ENCODE measurements at regions not wholly inside any gene's neighbourhood (a gene's known extent, or its start where the extent isn't known, plus 50 kb on each side); places are given as distances from the start of the nearest gene placed in this dataset.
"Not testable (repeated sequence)": the region's sequence is repeated elsewhere in the genome, so short reads cannot be mapped to it uniquely, and the experiment has no call there.

DNA sequence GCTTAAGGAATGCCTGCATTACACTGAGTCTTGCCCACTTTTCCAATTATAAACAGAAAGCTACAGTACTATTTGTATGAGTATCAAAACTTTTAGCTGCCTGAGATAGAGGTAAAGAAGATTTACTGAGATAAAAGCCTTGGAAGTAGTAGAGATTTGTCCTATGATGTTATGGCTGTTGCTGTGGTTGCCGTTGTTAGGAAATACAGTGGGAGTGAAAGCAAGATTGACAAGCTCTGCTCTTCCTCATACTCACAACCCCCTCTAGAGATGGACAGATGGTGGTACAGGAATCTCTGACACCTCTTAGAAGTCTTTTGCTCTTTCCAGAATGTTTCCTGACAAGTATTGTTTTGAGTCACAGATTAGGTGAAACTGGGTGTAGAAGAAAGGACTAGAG lies 242.5 kb downstream of the RPIA start (continued):
- TF ChIP-seq, protein P1, sequence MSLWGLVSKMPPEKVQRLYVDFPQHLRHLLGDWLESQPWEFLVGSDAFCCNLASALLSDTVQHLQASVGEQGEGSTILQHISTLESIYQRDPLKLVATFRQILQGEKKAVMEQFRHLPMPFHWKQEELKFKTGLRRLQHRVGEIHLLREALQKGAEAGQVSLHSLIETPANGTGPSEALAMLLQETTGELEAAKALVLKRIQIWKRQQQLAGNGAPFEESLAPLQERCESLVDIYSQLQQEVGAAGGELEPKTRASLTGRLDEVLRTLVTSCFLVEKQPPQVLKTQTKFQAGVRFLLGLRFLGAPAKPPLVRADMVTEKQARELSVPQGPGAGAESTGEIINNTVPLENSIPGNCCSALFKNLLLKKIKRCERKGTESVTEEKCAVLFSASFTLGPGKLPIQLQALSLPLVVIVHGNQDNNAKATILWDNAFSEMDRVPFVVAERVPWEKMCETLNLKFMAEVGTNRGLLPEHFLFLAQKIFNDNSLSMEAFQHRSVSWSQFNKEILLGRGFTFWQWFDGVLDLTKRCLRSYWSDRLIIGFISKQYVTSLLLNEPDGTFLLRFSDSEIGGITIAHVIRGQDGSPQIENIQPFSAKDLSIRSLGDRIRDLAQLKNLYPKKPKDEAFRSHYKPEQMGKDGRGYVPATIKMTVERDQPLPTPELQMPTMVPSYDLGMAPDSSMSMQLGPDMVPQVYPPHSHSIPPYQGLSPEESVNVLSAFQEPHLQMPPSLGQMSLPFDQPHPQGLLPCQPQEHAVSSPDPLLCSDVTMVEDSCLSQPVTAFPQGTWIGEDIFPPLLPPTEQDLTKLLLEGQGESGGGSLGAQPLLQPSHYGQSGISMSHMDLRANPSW (CRISPR knock-in tag; conservative IDR thresholded peaks at IDR 0.05; ENCODE audit: low read depth) = no peak
- TF ChIP-seq NR1H2 (CRISPR knock-in tag; IDR thresholded peaks at IDR 0.05) (no peak), PRDM15 (CRISPR knock-in tag; IDR thresholded peaks at IDR 0.05) (no peak)

DNA sequence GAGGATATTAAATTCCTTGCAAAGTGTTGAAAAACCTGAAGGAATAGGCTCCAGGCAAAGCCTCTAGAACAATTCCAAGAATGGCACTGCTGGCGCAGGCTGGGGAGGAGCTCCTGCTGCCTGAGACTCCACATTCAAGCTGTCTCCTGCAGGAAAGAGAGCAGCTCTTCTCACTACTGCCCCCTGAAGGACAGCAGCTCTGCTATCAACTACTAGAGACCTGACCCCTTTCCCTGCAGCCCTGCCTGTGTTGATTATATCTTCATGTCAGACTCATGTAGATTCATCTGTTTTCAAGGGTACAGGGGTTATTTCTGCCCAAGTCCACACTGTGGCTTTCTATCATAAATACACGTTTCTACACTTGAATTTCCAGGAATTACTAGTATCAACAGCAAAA lies 249.7 kb downstream of the RPIA start:
- H3K27ac Mint-ChIP-seq; H3K36me3 Mint-ChIP-seq; H3K4me1 Mint-ChIP-seq; H3K4me3 Mint-ChIP-seq; POLR2A ChIA-PET; H3K27me3 Mint-ChIP-seq (ENCODE audit: low read depth): not testable (repeated sequence)
- ATAC-seq (peak; percentile 52; the same call in 1 of the 2 replicates), DNase-seq (ENCODE audit: low spot score) (peak; percentile 58)
- H3K9me3 Mint-ChIP-seq = peaks cover 11% of the 10 kb centered on the region
- CTCF ChIA-PET = interaction anchor here (0.6 to 4.2 kb wide), 16 partner anchors 9 to 169 kb away, joined by 3 to 24 read pairs (median 4); no protein-coding TSS in a partner anchor
- TF ChIP-seq, protein P2, sequence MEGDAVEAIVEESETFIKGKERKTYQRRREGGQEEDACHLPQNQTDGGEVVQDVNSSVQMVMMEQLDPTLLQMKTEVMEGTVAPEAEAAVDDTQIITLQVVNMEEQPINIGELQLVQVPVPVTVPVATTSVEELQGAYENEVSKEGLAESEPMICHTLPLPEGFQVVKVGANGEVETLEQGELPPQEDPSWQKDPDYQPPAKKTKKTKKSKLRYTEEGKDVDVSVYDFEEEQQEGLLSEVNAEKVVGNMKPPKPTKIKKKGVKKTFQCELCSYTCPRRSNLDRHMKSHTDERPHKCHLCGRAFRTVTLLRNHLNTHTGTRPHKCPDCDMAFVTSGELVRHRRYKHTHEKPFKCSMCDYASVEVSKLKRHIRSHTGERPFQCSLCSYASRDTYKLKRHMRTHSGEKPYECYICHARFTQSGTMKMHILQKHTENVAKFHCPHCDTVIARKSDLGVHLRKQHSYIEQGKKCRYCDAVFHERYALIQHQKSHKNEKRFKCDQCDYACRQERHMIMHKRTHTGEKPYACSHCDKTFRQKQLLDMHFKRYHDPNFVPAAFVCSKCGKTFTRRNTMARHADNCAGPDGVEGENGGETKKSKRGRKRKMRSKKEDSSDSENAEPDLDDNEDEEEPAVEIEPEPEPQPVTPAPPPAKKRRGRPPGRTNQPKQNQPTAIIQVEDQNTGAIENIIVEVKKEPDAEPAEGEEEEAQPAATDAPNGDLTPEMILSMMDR (IDR thresholded peaks at IDR 0.05) = 0 out of 2 replicates have a peak, but pooled peaks have one; percentile 32

DNA sequence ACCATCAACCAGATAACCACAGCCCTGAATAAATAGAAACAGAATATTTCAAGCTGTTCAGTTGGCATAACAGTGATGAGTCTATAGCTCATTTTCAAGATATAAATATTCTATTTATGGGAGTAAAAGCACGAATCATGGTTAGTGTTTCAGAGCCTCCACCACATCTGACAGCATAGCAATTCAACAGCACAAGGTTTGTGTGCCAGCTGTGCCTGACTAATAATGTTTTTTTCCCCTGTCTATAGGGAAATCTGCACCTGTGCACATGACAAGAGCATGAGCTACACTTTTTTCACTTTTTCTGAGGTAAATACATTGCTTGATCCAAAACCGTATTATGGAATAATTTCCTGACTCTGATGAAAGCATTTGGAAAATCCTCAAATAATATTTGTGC lies 251.3 kb downstream of the RPIA start:
- Mint-ChIP-seq H3K36me3 (no peaks in the 10 kb centered on the region), H3K4me3 (no peak overlapping the region), H3K27me3 (ENCODE audit: low read depth) (no peaks in the 10 kb centered on the region), H3K4me1 (no peaks in the 10 kb centered on the region), H3K27ac (no peak overlapping the region), H3K9me3 (peaks cover 15% of the 10 kb centered on the region)
- TF ChIP-seq, protein P2 (IDR thresholded peaks at IDR 0.05) = no peak
- TF ChIP-seq, protein P3, sequence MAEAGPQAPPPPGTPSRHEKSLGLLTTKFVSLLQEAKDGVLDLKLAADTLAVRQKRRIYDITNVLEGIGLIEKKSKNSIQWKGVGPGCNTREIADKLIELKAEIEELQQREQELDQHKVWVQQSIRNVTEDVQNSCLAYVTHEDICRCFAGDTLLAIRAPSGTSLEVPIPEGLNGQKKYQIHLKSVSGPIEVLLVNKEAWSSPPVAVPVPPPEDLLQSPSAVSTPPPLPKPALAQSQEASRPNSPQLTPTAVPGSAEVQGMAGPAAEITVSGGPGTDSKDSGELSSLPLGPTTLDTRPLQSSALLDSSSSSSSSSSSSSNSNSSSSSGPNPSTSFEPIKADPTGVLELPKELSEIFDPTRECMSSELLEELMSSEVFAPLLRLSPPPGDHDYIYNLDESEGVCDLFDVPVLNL (CRISPR knock-in tag; IDR thresholded peaks at IDR 0.05; ENCODE audit: borderline replicate concordance, low read depth) = no peak
- TF ChIP-seq, protein P1 (CRISPR knock-in tag; conservative IDR thresholded peaks at IDR 0.05; ENCODE audit: low read depth) = no peak
- TF ChIP-seq NFE2L1 (CRISPR knock-in tag; IDR thresholded peaks at IDR 0.05) (no peak), TCF7 (CRISPR knock-in tag; IDR thresholded peaks at IDR 0.05; ENCODE audit: low read depth) (no peak), ESRRA (CRISPR knock-in tag; IDR thresholded peaks at IDR 0.05; ENCODE audit: borderline replicate concordance) (no peak), GABPB1 (CRISPR knock-in tag; IDR thresholded peaks at IDR 0.05) (no peak), ZNF138 (CRISPR knock-in tag; conservative IDR thresholded peaks at IDR 0.05) (no peak), E2F5 (CRISPR knock-in tag; IDR thresholded peaks at IDR 0.05) (no peak)
- TF ChIP-seq, protein P4, sequence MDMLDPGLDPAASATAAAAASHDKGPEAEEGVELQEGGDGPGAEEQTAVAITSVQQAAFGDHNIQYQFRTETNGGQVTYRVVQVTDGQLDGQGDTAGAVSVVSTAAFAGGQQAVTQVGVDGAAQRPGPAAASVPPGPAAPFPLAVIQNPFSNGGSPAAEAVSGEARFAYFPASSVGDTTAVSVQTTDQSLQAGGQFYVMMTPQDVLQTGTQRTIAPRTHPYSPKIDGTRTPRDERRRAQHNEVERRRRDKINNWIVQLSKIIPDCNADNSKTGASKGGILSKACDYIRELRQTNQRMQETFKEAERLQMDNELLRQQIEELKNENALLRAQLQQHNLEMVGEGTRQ (CRISPR knock-in tag; IDR thresholded peaks at IDR 0.05) = no peak
- DNase-seq (ENCODE audit: low spot score) (no peak), ATAC-seq (no peak)
- ChIA-PET CTCF (interaction anchor here (1.1 to 4.2 kb wide), 2 partner anchors 39 to 111 kb away, joined by 4 to 24 read pairs; no protein-coding TSS in a partner anchor), POLR2A (no interaction called here)
